ENCODE measurements at regions not wholly inside any gene's neighbourhood (a gene's known extent, or its start where the extent isn't known, plus 50 kb on each side); places are given as distances from the start of the nearest gene placed in this dataset.

DNA sequence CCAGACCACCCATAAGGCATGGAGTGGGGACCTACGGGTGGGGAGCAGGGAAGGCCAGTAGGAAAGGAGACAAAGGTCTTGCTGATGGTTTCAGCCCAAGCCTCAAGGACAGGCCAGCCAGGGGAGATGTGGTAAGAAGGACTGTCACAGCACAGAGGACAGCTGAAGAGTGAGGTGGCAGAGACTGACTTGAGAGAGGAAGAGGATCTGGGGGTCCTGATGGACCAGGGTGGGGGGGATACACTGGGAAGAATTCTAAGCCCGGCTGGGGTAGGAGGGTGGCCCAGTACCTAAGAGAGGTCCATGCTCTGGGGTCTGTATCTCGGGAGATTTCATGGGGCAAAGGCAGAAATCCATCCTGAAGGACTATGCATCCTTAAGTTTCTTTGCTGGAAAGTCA lies 66.1 kb upstream of the THY1 start:
- TF ChIP-seq POLR2A (IDR thresholded peaks at IDR 0.05; ENCODE audit: low read length), result no peak
- no peak for TF ChIP-seq GATA1 (IDR thresholded peaks at IDR 0.05; ENCODE audit: low read depth, low read length)

Data from erythroblast (primary cell).